IPS-15b (cell line): ENCODE measurements at regions not wholly inside any gene's neighbourhood (a gene's known extent, or its start where the extent isn't known, plus 50 kb on each side); places are given as distances from the start of the nearest gene placed in this dataset.

Source experiments
- H3K27me3 ChIP-seq: one replicate; pipeline ENCODE4 v1.6.1; 2013; ENCODE audit warnings: low read length; ENCODE audit not compliant: control insufficient read depth, insufficient read depth
- H3K36me3 ChIP-seq: one replicate; pipeline ENCODE4 v1.6.1; 2013; ENCODE audit warnings: low read length; ENCODE audit not compliant: control insufficient read depth, insufficient read depth
- H3K4me1 ChIP-seq: one replicate; pipeline ENCODE4 v1.6.1; 2013; ENCODE audit warnings: mild to moderate bottlenecking, low read length; ENCODE audit not compliant: control insufficient read depth, insufficient read depth
- H3K4me3 ChIP-seq: one replicate; pipeline ENCODE4 v1.5.1; 2013; ENCODE audit warnings: low read depth, low read length
- H3K9ac ChIP-seq: one replicate; pipeline ENCODE4 v1.6.1; 2013; ENCODE audit warnings: low read depth, mild to moderate bottlenecking, low read length
- H3K9me3 ChIP-seq: one replicate; pipeline ENCODE4 v1.6.1; 2013; ENCODE audit warnings: mild to moderate bottlenecking, low read length; ENCODE audit not compliant: control insufficient read depth, insufficient read depth

GRCh38 chr9:29637471-29638237 is 2064.4 kb upstream of the C9orf72 start:
- H3K36me3 ChIP-seq = no peaks in the 10 kb centered on the region

GRCh38 chr9:29640507-29640906 is 2067.2 kb upstream of the C9orf72 start:
- Histone ChIP-seq H3K27me3 (no peaks in the 10 kb centered on the region), H3K9me3 (no peaks in the 10 kb centered on the region), H3K9ac (no peak overlapping the region), H3K4me3 (no peak overlapping the region), H3K36me3 (no peaks in the 10 kb centered on the region), H3K4me1 (no peaks in the 10 kb centered on the region)

More at GRCh38 chr9:29637471-29638237, 2064.4 kb upstream of the C9orf72 start:
- H3K4me1 ChIP-seq = no peaks in the 10 kb centered on the region
- H3K4me3 ChIP-seq = no peak overlapping the region
- H3K9me3 ChIP-seq = no peaks in the 10 kb centered on the region
- no peaks in the 10 kb centered on the region for H3K27me3 ChIP-seq
- H3K9ac ChIP-seq = no peak overlapping the region

GRCh38 chr9:29644514-29644913 is 2071.2 kb upstream of the C9orf72 start:
- Histone ChIP-seq H3K4me3 (no peak overlapping the region), H3K27me3 (no peaks in the 10 kb centered on the region), H3K36me3 (no peaks in the 10 kb centered on the region), H3K4me1 (no peaks in the 10 kb centered on the region), H3K9me3 (no peaks in the 10 kb centered on the region), H3K9ac (no peak overlapping the region)

- H3K9me3 ChIP-seq = no peaks in the 10 kb centered on the region
- no peaks in the 10 kb centered on the region for H3K4me1 ChIP-seq
- no peak overlapping the region for H3K4me3 ChIP-seq
- no peak overlapping the region for H3K9ac ChIP-seq
- H3K36me3 ChIP-seq = no peaks in the 10 kb centered on the region
- no peaks in the 10 kb centered on the region for H3K27me3 ChIP-seq
These were observed 2074.2 kb upstream of the C9orf72 start for GRCh38 chr9:29647451-29647850.

GRCh38 chr9:29648132-29648531 is 2074.9 kb upstream of the C9orf72 start:
- no peaks in the 10 kb centered on the region for H3K4me1 ChIP-seq
- no peak overlapping the region for H3K9ac ChIP-seq
- H3K27me3 ChIP-seq = no peaks in the 10 kb centered on the region
- no peaks in the 10 kb centered on the region for H3K9me3 ChIP-seq
- H3K36me3 ChIP-seq = no peaks in the 10 kb centered on the region
- H3K4me3 ChIP-seq = no peak overlapping the region

GRCh38 chr9:29648601-29649000 is 2075.3 kb upstream of the C9orf72 start:
- no peaks in the 10 kb centered on the region for H3K27me3 ChIP-seq
- H3K4me1 ChIP-seq = no peaks in the 10 kb centered on the region
- H3K9ac ChIP-seq = no peak overlapping the region
- no peak overlapping the region for H3K4me3 ChIP-seq
- no peaks in the 10 kb centered on the region for H3K36me3 ChIP-seq
- H3K9me3 ChIP-seq = no peaks in the 10 kb centered on the region

GRCh38 chr9:29656641-29657406 is 2083.5 kb upstream of the C9orf72 start:
- H3K27me3 ChIP-seq = no peaks in the 10 kb centered on the region
- no peaks in the 10 kb centered on the region for H3K9me3 ChIP-seq
- no peak overlapping the region for H3K4me3 ChIP-seq
- H3K36me3 ChIP-seq = no peaks in the 10 kb centered on the region
- no peak overlapping the region for H3K9ac ChIP-seq
- no peaks in the 10 kb centered on the region for H3K4me1 ChIP-seq

- no peaks in the 10 kb centered on the region for H3K9me3 ChIP-seq
- no peaks in the 10 kb centered on the region for H3K4me1 ChIP-seq
- no peaks in the 10 kb centered on the region for H3K36me3 ChIP-seq
- no peak overlapping the region for H3K4me3 ChIP-seq
- no peak overlapping the region for H3K9ac ChIP-seq
- no peaks in the 10 kb centered on the region for H3K27me3 ChIP-seq
These were observed 2084.5 kb upstream of the C9orf72 start for GRCh38 chr9:29657821-29658220.

- Histone ChIP-seq H3K4me3 (no peak overlapping the region), H3K36me3 (no peaks in the 10 kb centered on the region), H3K9me3 (no peaks in the 10 kb centered on the region), H3K27me3 (no peaks in the 10 kb centered on the region), H3K4me1 (no peaks in the 10 kb centered on the region), H3K9ac (no peak overlapping the region)
These were observed 2085.7 kb upstream of the C9orf72 start for GRCh38 chr9:29659014-29659413.

GRCh38 chr9:29659736-29660135 is 2086.5 kb upstream of the C9orf72 start:
- H3K36me3 ChIP-seq = no peaks in the 10 kb centered on the region
- H3K4me1 ChIP-seq = no peaks in the 10 kb centered on the region

GRCh38 chr9:29668732-29669131 is 2095.5 kb upstream of the C9orf72 start:
- Histone ChIP-seq H3K9ac (no peak overlapping the region), H3K27me3 (no peaks in the 10 kb centered on the region), H3K4me1 (no peaks in the 10 kb centered on the region)

More at GRCh38 chr9:29659736-29660135, 2086.5 kb upstream of the C9orf72 start:
- no peak overlapping the region for H3K9ac ChIP-seq
- no peak overlapping the region for H3K4me3 ChIP-seq
- H3K27me3 ChIP-seq = no peaks in the 10 kb centered on the region
- no peaks in the 10 kb centered on the region for H3K9me3 ChIP-seq

GRCh38 chr9:29669613-29670012 is 2096.3 kb upstream of the C9orf72 start:
- Histone ChIP-seq H3K27me3 (no peaks in the 10 kb centered on the region), H3K4me1 (no peaks in the 10 kb centered on the region), H3K9me3 (no peaks in the 10 kb centered on the region), H3K36me3 (no peaks in the 10 kb centered on the region), H3K4me3 (no peak overlapping the region), H3K9ac (no peak overlapping the region)

More at GRCh38 chr9:29668732-29669131, 2095.5 kb upstream of the C9orf72 start:
- no peaks in the 10 kb centered on the region for H3K36me3 ChIP-seq
- H3K4me3 ChIP-seq = no peak overlapping the region
- no peaks in the 10 kb centered on the region for H3K9me3 ChIP-seq
